Psoas muscle (tissue), 7 donors: ENCODE measurements at regions not wholly inside any gene's neighbourhood (a gene's known extent, or its start where the extent isn't known, plus 50 kb on each side); places are given as distances from the start of the nearest gene placed in this dataset.
A peak's percentile ranks its signal among the peaks of the same experiment; 100 is the strongest.
"Not testable (repeated sequence)": the region's sequence is repeated elsewhere in the genome, so short reads cannot be mapped to it uniquely, and the experiment has no call there.

Experiments used
- ATAC-seq, 4 donors: fragments of 200-7000 bp; cut with Tn5 transposase; one replicate each; pipeline ENCODE4 v1.9.1; 2020; ENCODE audit warnings: moderate library complexity in 3 of 4, mild to moderate bottlenecking in 2 of 4
- DNase-seq, 2 donors: peaks; one replicate each; pipeline ENCODE4 v3.0.0-alpha.2; 2020
- H3K27ac ChIP-seq: fragments of 200-600 bp; one replicate; pipeline ENCODE4 v1.8.0; 2022
- H3K27me3 ChIP-seq, 3 donors: fragments of 200-600 bp in 1 of 3; one replicate each; pipeline versions ENCODE4 v1.6.1 to v1.8.0; 2013 to 2022; ENCODE audit warnings: low read length in 2 of 3, mild to moderate bottlenecking in 2 of 3, moderate library complexity in 1 of 3; ENCODE audit not compliant: insufficient read depth in 3 of 3
- H3K36me3 ChIP-seq, 2 donors: fragments of 200-600 bp in 1 of 2; one replicate each; pipeline versions ENCODE4 v1.6.1 to v1.8.0; 2013 to 2022; ENCODE audit warnings: low read depth in 1 of 2, mild to moderate bottlenecking in 1 of 2, moderate library complexity in 1 of 2; ENCODE audit not compliant: insufficient read depth in 1 of 2
- H3K4me1 ChIP-seq: fragments of 200-600 bp; one replicate; pipeline ENCODE4 v1.8.0; 2022
- H3K4me3 ChIP-seq: fragments of 200-600 bp; one replicate; pipeline ENCODE4 v1.8.0; 2022; ENCODE audit warnings: mild to moderate bottlenecking
- H3K9me3 ChIP-seq: fragments of 200-600 bp; one replicate; pipeline ENCODE4 v1.8.0; 2022
- CTCF ChIP-seq: fragments of 200-600 bp; IDR thresholded peaks from one replicate; pipeline ENCODE4 v1.8.0; 2022; ENCODE audit warnings: antibody characterized with exemption
- WGBS, 3 donors: extraction: QIAGEN DNeasy Blood & Tissue Kit; methylation state at CpG; one replicate each; pipeline versions ENCODE4 v1.1.6 to v1.1.7; 2013; 5-methylcytosine and 5-hydroxymethylcytosine counted together
- intact Hi-C, 2 donors: fragments of 100-400 bp; cut with DNase I; formaldehyde crosslinking; loops; one replicate each; pipeline versions ENCODE4 v1.11.0 to v1.14.2; 2022
- donor health status: healthy with polysubstance abuse.
- donor health status: DM: no; HTN: no; CAD: no; lungs with moderate emphysema.
- donor health status: Bipolar disorder and iron deficiency.
- donor health status: healthy.
- donor health status: DM: yes; HTN: yes; CAD: no.
- donor health status: DM: no; HTN: no; CAD: no.
- donor health status: DM: yes; HTN: yes; CAD: no.

DNA sequence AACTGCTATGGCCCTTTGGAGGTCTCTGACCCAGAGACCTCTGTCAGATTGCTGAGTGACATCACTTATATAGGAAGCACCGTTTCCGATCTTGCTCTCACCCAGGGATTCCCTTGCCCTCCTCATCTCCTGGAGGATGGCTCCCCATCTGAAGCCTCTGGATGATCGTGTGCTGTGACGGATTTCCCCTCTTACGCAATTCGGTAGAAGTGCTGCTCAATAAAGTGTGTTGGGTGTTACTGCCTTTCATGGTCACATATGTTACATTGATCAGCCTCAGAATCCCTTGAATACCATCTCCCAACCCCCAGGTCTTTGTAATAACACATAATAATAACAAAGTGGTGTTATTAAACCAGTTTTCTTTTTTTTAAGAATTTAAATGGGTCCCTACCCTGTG lies 107.3 kb upstream of the CLEC14A start:
- peaks cover 0 to 2% (median 0%) of the 10 kb centered on the region in 3 donors for H3K27me3 ChIP-seq
- intact Hi-C loops, result no loop called here

DNA sequence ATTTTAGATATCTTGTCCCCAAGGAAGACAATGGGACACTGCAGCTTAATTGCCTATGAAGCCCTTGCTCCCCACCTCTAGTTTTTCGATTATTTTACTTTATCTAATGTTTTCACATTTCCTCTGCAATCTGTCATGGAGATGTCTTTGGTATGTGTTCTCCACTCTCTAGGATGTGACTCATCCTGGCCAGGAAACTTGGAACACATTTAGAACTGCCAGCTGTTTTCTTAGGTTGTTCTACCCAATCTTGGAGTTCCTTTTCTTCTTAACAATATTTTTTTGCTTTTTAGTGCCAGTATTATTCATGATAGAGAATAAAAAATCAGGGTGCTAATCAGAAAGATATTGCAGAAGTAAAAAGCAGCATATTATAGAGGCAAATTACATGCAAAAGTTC lies 101.7 kb upstream of the CLEC14A start:
- Histone ChIP-seq H3K4me1 (no peaks in the 10 kb centered on the region), H3K27ac (no peak overlapping the region), H3K36me3 (no peaks in the 10 kb centered on the region), H3K4me3 (no peak overlapping the region), H3K9me3 (no peaks in the 10 kb centered on the region), H3K27me3 (peaks cover 0 to 2% (median 0%) of the 10 kb centered on the region in 3 donors)
- intact Hi-C loops, result no loop called here
- DNase-seq, result no peak
- TF ChIP-seq CTCF, result no peak
- WGBS, 3 donors, result 9 to 19% (median 13%) methylated on average over 1 of the region's 1 CpG
- peak in 2 of 4 donors; percentile 34 to 53 for ATAC-seq

More for the DNA sequence above, 107.3 kb upstream of the CLEC14A start:
- Histone ChIP-seq H3K4me3 (no peak overlapping the region), H3K36me3 (no peaks in the 10 kb centered on the region), H3K27ac (no peak overlapping the region), H3K9me3 (no peaks in the 10 kb centered on the region), H3K4me1 (peaks cover 15% of the 10 kb centered on the region)
- DNase-seq (no peak), ATAC-seq (no peak)
- WGBS, 3 donors, result 88 to 92% (median 92%) methylated on average over 6 of the region's 6 CpGs
- no peak for TF ChIP-seq CTCF

DNA sequence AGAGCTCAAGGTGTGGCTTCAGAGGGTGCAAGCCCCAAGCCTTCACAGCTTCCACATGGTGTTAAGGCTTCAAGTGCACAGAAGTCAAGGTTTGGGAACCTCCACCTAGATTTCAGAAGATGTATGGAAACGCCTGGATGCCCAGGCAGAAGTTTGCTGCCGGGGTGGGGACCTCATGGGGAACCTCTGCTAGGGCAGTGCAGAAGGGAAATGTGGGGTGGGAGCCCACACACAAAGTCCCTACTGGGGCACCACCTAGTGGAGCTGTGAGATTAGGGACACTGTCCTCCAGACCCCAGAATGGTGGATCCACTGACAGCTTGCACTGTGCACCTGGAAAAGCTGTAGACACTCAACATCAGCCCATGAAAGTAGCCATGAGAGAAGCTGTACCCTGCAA lies 99.6 kb upstream of the CLEC14A start:
- ATAC-seq, H3K36me3 ChIP-seq, H3K4me1 ChIP-seq, H3K27ac ChIP-seq, H3K27me3 ChIP-seq, intact Hi-C loops, DNase-seq, H3K9me3 ChIP-seq, H3K4me3 ChIP-seq: not testable (repeated sequence)
- 81 to 86% (median 83%) methylated on average over 2 of the region's 2 CpGs for WGBS, 3 donors

GRCh38 chr14:38350102-38350501 lies 94.2 kb upstream of the CLEC14A start:
- TF ChIP-seq CTCF, result no peak
- no peaks in the 10 kb centered on the region for H3K27me3 ChIP-seq
- WGBS, 3 donors, result 59 to 65% (median 60%) methylated on average over 1 of the region's 1 CpG
- DNase-seq, result no peak
- H3K4me3 ChIP-seq, result no peak overlapping the region
- no peaks in the 10 kb centered on the region for H3K36me3 ChIP-seq
- H3K27ac ChIP-seq, result no peak overlapping the region
- intact Hi-C loops, result no loop called here
- ATAC-seq, result no peak
- H3K4me1 ChIP-seq, result no peaks in the 10 kb centered on the region
- no peaks in the 10 kb centered on the region for H3K9me3 ChIP-seq

DNA sequence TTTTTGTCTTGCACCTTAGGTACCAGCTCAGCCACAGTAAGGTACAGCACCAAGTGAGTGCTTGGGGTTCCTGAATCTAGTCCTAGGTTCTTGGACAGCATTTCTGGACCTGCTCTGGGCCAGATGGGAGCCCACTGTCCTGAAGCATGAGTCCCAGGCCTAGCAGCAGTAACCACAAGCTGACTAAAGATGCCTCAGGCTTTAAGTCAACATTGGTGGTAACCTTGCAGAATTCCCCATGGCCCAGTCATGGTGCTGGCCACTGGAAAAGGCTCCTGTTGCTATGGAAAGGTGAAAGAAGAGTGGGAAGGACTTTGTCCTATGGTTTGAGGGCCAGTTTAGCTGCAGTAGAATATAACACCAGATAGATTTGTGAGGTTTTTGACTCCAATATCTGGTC lies 86.9 kb upstream of the CLEC14A start:
- intact Hi-C loops, result no loop called here
- no peak for TF ChIP-seq CTCF
- no peak for ATAC-seq
- Histone ChIP-seq H3K27me3 (no peaks in the 10 kb centered on the region), H3K27ac (no peak overlapping the region), H3K9me3 (no peaks in the 10 kb centered on the region), H3K4me3 (no peak overlapping the region), H3K36me3 (no peaks in the 10 kb centered on the region), H3K4me1 (no peaks in the 10 kb centered on the region)
- no peak for DNase-seq
